Stimulated activated CD4-positive, alpha-beta T cell treated with anti-CD3 and anti-CD28 coated beads, Interleukin-1b, Interleukin-23, amount 100 ng/mL, for 24 hours (primary cell): ENCODE measurements at regions not wholly inside any gene's neighbourhood (a gene's known extent, or its start where the extent isn't known, plus 50 kb on each side); places are given as distances from the start of the nearest gene placed in this dataset.
"Not testable (repeated sequence)": the region's sequence is repeated elsewhere in the genome, so short reads cannot be mapped to it uniquely, and the experiment has no call there.

Source experiments
- DNase-seq, 4 experiments: peaks; one replicate each; pipeline ENCODE4 v3.0.0-alpha.2; 2020; ENCODE audit warnings: low read depth in 4 of 4, low spot score in 1 of 4

DNA sequence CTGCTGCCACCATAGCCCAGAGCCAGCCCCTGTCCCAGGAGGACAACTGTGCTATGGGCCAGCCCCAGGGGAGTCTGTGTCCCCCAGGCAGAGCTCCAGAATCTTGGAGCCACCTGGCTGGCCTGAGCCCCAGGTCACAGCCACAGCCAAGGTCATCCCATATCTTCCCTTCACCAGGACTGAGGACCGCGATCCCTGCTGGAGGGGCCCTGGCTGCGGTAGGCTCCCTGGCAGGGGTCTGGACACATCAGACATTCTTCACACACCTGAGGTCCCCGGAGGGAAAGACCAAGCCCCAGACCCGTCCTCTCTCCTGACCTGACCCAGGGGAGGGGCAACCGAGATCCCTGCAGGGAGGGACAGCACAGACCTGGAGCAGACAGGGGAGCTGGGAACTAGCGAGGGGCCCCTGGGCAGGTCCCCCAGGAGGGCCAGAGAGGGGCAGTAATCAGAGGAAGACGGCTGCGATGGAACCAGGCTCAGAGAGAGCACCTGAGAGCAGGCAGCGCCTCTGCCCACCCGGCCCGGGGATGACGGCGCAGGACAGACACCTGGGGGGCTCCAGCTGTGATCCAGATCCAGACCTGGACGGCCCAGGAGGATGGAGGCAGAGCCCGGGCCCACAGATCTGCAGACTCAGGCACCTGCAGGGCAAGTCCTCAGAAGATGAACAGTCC is 103.2 kb upstream of the EIF5 start:
- DNase-seq, result no peak

DNA sequence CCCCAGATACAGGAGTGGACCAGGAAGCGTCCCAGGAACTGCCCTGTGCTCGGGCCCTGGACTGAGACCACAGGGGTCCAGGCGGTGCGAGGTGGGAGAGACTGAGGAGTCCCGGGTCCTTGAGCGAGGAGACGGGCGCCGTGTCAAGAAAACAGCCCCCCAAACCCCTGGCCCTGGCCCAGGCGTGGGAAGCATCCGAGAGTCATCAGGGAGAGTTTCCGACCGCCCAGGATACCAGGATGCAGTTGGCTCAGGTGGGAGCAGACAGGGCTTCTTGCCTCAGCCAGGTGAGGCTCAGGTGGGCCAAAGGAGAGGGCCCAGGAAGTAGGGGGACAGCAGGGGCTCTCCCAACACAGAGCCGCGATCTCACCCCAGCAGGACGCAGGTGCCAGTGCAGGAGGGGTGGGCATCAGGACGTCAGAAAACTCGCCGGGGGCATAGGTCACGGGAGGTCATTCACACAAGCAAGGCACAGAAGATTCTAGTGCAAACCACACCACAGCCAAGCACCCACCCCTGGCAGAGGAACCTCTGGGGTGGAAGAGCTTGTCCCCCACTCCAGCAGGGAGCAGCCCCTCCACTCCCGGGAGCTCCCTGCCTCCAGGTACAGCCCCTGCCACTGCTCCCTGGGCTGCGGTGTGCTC is 102.5 kb upstream of the EIF5 start:
- DNase-seq, result no peak

DNA sequence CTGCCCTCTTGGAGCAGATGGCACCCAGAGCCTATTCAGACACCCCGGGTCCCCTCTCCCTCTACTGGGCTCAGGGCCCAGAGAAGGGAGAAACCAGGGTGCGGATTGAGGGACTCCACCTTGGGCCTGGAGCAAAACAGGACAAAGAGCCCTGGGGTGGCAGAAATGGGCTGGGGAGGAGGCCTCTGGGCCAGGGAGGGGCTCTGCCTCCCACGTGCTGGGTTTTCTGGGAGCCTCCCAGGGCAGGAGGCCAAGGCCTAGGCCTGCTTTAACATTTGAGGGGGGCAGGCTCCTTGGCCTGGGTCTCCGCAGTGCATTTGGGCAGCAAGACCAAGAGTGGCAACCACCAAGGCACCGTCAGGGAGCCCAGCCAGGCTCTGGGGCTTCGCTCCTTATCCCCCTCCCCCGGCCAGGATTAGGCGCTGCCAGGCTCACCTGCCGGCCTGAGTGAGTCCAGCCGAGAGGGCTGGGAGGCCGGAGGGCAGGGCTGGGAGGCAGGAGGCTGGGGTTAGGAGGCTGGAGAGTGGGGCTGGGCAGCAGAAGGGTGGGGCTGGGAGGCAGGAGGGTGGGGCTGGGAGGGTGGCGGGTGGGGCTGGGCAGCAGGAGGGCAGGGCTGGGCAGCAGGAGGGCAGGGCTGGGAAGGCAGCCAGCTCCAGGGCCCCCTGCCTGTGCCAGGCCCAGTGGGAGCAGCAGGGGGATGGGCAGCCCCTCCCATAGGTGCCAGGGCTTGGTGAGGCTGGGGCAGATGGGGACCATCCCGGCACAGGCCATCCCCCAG is 101.8 kb upstream of the EIF5 start:
- DNase-seq, result no peak

GRCh38 chr14:103232831-103233319 is 101.2 kb upstream of the EIF5 start:
- no peak for DNase-seq

- DNase-seq, result no peak
Measured at GRCh38 chr14:103233328-103233727, 100.7 kb upstream of the EIF5 start.

- DNase-seq, result not testable (repeated sequence)
Measured at GRCh38 chr14:103234826-103235225, 99.2 kb upstream of the EIF5 start.

DNA sequence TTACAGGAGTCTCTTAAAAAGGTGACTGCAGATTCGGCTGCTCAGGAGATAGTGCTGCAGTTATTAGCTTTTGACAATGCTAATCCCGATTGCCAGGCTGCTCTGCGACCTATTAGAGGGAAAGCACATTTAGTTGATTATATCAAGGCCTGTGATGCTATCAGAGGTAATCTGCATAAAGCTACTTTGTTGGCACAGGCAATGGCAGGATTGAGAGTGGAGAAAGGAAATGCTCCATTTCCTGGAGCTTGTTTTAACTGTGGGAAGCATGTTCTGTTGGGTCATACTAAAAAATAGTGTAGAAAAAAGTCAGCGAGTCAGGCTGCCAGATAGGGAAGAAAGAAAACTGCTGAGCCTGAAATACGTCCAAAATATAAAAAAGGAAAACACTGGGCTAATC is 98.5 kb upstream of the EIF5 start:
- DNase-seq, result not testable (repeated sequence)

DNA sequence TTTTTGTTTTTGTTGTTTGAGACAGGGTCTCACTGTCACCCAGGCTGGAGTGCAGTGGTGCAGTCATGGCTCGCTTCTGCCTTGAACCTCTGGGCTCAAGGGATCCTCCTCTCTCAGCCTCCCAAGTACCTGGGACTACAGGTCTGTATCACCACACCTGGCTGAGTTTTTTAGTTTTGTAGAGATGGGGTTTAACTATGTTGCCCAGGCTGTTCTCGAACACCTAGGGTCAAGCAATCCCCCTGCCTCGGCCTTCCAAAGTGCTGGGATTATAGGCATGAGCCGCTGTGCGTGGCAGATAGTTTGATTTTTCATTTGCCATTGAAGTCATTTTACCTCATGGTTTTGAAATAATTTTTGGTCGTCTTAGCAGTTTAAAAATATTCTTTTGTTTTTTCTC is 94.3 kb upstream of the EIF5 start:
- DNase-seq, result no peak

DNA sequence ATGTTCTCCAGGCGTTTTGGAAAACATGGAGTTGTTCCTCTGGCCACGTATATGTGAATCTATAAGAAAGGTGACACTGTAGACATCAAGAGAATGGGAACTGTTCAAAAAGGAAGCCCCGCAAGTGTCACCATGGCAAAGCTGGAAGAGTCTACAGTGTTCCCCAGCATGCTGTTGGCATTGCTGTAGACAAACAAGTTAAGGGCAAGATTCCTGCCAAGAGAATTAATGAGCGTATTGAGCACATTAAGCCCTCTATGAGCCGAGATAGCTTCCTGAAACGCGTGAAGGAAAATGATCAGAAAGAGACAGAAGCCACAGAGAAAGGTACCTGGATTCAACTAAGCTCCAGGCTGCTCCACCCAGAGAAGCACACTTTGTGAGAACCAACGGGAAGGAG is 92.5 kb upstream of the EIF5 start:
- DNase-seq, result no peak

- DNase-seq, result no peak
Measured at GRCh38 chr14:103243764-103244737, 90.0 kb upstream of the EIF5 start.

GRCh38 chr14:103245624-103246031 is 88.4 kb upstream of the EIF5 start:
- DNase-seq, result not testable (repeated sequence)

- no peak for DNase-seq
Measured at GRCh38 chr14:103246070-103246469, 88.0 kb upstream of the EIF5 start.

DNA sequence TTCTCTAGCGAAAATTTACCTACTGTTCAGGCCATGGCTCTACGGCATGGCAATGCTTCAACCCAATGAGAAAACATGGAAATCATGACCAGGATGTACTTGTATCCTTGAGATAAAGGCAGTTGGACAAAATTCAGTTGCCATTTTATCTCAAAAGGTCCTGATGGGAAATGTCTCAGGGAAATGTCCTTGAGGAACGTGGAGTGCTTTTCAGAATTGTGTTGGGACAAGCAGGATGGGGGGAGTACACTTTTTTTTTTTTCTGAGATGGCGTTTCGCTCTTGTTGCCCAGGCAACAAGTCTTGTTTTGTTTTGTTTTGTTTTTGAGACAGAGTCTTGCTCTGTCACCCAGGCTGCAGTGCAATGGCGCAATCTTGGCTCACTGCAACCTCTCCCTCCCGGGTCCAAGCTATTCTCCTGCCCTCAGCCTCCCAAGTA is 86.8 kb upstream of the EIF5 start:
- DNase-seq, result no peak

DNA sequence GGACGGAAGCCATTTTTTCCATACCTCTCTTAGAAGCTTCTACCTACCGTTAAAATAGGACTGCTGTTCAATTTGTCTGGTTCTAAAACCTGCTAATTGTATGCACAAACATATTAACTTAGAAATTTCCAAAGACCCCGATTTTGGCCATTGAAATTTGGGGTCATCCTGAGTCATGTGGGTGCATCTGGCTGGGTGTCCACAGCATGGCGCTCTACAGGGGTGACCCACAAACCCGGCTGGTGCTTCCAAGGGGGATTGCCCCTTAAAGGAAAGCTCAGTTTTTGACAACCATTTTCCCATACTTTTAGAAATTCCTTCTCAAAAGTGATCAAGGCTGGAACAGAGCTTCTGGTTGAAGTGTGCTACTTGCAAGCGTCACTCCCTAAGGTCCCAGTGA is 83.9 kb upstream of the EIF5 start:
- DNase-seq, result no peak

GRCh38 chr14:103250874-103251273 is 83.2 kb upstream of the EIF5 start:
- DNase-seq, result no peak

GRCh38 chr14:103255555-103255954 is 78.5 kb upstream of the EIF5 start:
- no peak for DNase-seq

- DNase-seq, result no peak
Measured at GRCh38 chr14:103256406-103256805, 77.6 kb upstream of the EIF5 start.

DNA sequence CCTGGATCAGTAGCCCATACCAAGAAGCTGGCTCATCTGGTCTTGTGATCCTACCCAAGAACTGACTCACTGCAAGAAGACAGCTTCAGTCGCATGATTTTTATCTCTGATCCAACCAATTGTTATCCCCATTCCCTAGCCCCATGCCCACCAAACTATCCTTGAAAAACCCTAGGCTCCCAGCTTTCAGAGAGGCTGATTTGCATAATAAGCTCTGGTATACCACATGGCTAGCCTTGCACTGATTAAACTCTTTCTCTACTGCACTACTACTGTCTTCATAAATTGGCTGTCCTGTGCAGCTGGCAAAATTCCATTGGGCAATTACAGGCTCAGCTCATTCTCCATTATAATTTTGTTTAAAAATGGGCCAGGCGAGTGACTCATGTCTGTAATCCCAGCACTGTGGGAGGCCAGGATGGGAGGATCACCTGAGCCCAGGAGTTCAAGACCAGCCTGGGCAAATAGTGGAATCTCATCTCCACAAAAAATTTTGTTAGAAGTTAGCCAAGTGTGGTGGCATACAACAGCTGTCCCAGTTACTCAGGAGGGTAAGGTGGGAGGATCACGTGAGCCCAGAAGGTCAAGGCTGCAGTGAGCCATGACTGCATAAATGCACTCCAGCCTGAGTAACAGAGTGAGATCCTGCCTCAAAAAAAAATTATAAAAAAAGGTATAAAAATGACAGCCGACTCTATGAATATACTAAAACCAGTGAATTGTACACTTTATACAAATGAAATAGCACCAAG is 76.7 kb upstream of the EIF5 start:
- DNase-seq, result no peak

DNA sequence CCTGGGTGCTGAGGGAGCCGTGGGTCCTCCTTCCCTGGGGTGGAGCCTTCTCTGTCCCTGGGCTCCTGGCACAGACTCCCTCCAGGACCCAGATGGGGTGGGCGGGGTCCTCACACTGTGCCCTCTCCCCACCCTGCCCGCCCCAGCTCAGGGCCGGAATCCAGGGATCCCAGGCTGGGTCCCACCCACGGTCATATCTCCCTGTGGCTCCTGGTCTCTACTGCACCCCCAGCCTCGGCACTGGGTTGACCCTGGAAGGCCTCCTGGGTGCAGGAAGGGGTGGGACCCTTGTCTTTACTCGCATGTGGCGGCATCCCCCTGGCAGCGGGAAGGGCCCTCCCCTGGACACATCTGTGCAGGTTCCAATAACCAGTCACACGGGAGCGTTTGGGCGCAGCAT is 75.8 kb upstream of the EIF5 start:
- DNase-seq, result no peak

DNA sequence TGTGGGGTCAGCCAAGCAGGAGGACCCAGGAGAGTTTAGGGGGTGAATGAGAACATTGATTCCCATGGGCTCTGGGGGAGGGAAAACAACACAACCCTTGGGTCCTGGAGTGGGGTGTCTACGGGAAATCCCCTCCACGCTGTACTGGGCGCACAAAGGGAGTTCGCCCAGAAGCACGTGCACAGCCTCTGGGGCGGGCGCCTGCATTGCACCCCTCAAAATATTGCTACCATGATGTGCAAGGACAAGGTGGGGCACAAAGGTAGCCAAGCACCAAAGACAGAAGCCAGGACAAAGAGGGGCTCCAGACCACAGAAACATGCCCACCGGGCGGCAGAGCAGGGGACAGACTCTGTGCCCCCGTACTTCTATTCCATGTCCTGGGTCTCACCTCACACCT is 74.9 kb upstream of the EIF5 start:
- no peak for DNase-seq
